Upper lobe of left lung (tissue), 4 donors: ENCODE measurements at regions not wholly inside any gene's neighbourhood (a gene's known extent, or its start where the extent isn't known, plus 50 kb on each side); places are given as distances from the start of the nearest gene placed in this dataset.

Source experiments
- CTCF ChIP-seq, 6 experiments: fragments of 450-650 bp in 4 of 6; fragments of 200-600 bp in 2 of 6; sonication (generic) in 2 of 6; IDR thresholded peaks; one replicate each; pipeline ENCODE4 v1.5.1; 2016 to 2019; ENCODE audit warnings: antibody characterized with exemption in 6 of 6
- POLR2A ChIP-seq, 4 donors: fragments of 450-650 bp; IDR thresholded peaks; one replicate each; pipeline ENCODE4 v1.5.1; 2016 to 2017; ENCODE audit warnings: antibody characterized with exemption in 4 of 4, mild to moderate bottlenecking in 2 of 4
- POLR2AphosphoS5 ChIP-seq, 2 donors: sonication (generic); formaldehyde crosslinking; IDR thresholded peaks; one replicate each; pipeline ENCODE4 v1.5.1; 2017; ENCODE audit warnings: antibody characterized with exemption in 2 of 2

DNA sequence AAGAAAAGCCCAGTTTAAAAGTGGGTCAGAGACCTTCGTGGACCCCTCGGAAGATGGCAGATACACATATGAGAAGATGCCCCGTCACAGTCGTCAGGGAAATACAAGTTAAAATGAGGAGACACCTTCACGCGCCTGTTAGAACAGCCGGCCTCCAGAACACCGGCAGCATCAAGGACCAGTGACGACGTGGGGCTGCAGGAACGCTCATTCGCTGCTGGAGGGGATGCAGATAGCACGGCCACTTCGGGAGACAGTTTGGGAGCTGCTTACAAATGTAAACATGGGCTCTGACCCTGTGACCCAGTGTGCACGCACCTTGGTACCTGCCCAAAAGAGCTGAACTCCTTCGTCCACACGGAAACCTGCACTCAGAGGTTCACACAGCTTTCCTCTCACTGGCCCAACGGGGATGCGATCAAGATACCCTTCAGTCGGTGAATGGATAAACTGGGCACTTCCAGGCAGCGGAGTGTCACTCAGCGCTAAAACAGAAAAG lies 83.7 kb upstream of the CTDP1 start:
- TF ChIP-seq CTCF (IDR thresholded peaks at IDR 0.05), result no peak
- TF ChIP-seq POLR2AphosphoS5 (IDR thresholded peaks at IDR 0.05), result no peak
- no peak for TF ChIP-seq POLR2A (IDR thresholded peaks at IDR 0.05)
